ENCODE measurements at regions not wholly inside any gene's neighbourhood (a gene's known extent, or its start where the extent isn't known, plus 50 kb on each side); places are given as distances from the start of the nearest gene placed in this dataset.

DNA sequence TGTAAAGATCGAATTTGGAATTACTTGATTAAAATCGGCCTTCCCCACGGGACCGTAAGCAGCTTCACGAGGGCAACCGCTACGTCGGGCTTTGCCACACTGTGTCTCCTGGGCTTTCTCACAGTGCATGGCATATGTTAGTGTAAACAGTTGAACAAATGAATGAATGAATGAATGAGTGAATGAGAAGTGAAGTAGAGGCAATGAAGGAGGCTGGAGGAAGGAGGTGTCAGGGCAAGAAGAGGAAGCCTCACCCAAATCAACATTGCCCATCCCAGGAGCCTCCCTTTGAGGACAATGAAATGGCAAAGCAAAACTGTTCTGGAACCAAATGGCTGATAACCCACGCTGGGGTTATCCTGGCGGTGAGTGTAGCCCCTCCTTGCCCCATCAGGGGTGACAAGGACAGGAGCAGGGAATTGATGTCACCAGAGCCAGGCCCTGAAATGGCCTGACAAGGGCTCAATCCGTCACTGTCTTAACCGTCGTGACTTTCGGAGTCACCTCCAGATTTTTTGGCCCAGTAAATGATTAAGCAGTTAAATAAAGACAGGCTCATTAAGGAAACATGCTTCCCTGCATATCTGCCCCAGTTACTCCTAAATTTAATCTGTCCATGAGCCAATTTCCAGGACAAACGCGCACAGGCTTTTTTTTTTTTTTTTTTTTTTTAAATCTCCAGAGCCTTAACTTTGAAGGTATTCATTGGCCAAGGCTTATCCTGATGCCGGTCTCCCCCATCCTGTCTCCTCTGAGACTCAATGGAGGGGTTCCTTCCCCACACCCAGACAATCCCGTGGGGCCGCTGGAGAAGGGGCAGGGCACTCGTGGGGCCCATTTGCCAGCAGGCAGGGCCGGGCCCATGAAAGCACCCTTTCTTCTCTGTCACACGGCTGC, 88.4 kb upstream of the BOD1 start:
- Histone ChIP-seq H3K27ac (no peak overlapping the region), H3K4me3 (no peak overlapping the region), H3K4me1 (peaks cover 0 to 22% (median 18%) of the 10 kb centered on the region in 4 donors), H3K36me3 (no peaks in the 10 kb centered on the region), H3K9me3 (no peaks in the 10 kb centered on the region), H3K27me3 (no peaks in the 10 kb centered on the region)
- TF ChIP-seq, protein P1, sequence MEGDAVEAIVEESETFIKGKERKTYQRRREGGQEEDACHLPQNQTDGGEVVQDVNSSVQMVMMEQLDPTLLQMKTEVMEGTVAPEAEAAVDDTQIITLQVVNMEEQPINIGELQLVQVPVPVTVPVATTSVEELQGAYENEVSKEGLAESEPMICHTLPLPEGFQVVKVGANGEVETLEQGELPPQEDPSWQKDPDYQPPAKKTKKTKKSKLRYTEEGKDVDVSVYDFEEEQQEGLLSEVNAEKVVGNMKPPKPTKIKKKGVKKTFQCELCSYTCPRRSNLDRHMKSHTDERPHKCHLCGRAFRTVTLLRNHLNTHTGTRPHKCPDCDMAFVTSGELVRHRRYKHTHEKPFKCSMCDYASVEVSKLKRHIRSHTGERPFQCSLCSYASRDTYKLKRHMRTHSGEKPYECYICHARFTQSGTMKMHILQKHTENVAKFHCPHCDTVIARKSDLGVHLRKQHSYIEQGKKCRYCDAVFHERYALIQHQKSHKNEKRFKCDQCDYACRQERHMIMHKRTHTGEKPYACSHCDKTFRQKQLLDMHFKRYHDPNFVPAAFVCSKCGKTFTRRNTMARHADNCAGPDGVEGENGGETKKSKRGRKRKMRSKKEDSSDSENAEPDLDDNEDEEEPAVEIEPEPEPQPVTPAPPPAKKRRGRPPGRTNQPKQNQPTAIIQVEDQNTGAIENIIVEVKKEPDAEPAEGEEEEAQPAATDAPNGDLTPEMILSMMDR (IDR thresholded peaks at IDR 0.05): no peak
- intact Hi-C loops (cut with DNase I; ENCODE audit: low total_unique reads): no loop called here
- DNase-seq: no peak

DNA sequence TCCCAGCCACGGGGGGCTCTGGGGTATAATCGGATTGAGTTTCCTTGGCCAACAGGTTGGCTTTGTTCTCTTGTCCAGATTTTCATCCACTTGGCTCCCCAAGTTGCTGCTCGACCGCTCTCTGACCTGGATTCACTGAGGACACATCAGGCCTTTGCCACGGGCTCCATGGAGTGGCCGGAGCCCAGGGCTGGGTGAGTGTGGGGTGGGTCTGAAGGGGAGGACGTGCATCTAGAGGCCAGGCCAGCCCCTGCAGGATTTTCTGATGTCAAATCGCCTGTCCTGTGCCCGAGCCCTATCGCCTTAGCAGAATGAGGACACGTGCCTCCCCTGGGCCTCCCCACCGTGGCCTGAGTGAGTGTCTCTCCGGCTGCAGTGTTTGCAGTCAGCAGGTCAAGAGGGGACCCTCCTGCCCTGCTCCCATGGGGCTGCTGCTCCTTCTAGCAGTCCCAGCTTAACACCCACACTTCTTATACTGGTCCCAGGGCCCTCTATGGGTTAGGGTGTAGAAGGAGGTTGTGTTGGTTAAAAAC, 89.1 kb upstream of the BOD1 start:
- Histone ChIP-seq H3K27ac (peak overlapping the region; percentile 66 to 73), H3K36me3 (no peaks in the 10 kb centered on the region), H3K4me1 (peaks cover 0 to 22% (median 18%) of the 10 kb centered on the region in 4 donors), H3K4me3 (no peak overlapping the region), H3K9me3 (no peaks in the 10 kb centered on the region), H3K27me3 (no peaks in the 10 kb centered on the region)
- intact Hi-C loops (cut with DNase I; ENCODE audit: low total_unique reads): no loop called here
- TF ChIP-seq, protein P1 (IDR thresholded peaks at IDR 0.05): no peak
- DNase-seq: no peak

DNA sequence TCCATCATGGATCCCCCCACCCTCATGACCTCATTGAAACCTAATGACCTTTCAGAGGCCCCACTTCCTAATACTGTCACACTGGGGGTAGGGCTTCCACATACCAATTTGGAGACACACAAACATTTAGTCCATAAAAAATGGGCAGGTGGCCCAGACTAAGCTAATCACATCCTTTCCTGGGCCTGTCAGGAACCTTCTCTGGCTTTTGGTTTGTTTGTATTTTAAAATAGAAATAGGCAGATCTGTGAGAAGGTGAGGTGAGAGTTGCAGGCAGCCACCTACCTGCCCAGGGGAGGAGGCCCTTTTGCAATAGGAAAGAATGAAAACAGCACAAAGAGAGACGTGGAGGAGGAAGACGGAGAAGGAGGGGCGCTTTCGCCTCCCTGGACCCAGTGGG, 90.2 kb upstream of the BOD1 start:
- H3K27me3 ChIP-seq: no peaks in the 10 kb centered on the region
- TF ChIP-seq, protein P1 (IDR thresholded peaks at IDR 0.05): no peak

DNA sequence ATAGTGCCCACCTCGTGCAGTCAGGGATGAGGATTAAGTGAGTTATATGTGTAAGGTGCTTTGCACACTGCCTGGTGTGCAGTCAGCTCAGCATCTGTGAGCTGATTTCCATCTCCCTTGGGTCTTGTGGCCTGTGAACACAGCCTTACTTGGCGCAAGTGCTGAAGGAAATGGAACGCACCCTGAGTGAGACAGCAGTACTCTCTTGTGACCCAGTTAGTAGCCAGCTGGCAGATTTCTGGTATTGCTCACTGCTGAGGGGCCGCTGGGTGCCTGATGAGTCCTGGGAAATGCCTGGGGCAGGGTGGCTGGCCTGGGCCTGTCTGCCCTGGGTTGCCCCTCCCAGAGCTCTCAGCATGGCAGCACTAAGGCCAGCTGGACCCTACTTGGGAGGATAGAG, 90.9 kb upstream of the BOD1 start:
- intact Hi-C loops (cut with DNase I; ENCODE audit: low total_unique reads): no loop called here
- DNase-seq: peak; percentile 72 to 92
- Histone ChIP-seq H3K4me3 (no peak overlapping the region), H3K9me3 (no peaks in the 10 kb centered on the region), H3K27ac (peak overlapping the region; percentile 66 to 73), H3K4me1 (peaks cover 0 to 22% (median 18%) of the 10 kb centered on the region in 4 donors), H3K27me3 (no peaks in the 10 kb centered on the region), H3K36me3 (no peaks in the 10 kb centered on the region)
- TF ChIP-seq, protein P1 (IDR thresholded peaks at IDR 0.05): peak in 1 of 2 experiments; percentile 12

More for the DNA sequence above, 90.2 kb upstream of the BOD1 start:
- Histone ChIP-seq H3K9me3 (no peaks in the 10 kb centered on the region), H3K27ac (peak overlapping the region; percentile 66 to 73), H3K36me3 (no peaks in the 10 kb centered on the region), H3K4me1 (peaks cover 0 to 22% (median 18%) of the 10 kb centered on the region in 4 donors), H3K4me3 (no peak overlapping the region)
- no peak for DNase-seq
- intact Hi-C loops (cut with DNase I; ENCODE audit: low total_unique reads): no loop called here

DNA sequence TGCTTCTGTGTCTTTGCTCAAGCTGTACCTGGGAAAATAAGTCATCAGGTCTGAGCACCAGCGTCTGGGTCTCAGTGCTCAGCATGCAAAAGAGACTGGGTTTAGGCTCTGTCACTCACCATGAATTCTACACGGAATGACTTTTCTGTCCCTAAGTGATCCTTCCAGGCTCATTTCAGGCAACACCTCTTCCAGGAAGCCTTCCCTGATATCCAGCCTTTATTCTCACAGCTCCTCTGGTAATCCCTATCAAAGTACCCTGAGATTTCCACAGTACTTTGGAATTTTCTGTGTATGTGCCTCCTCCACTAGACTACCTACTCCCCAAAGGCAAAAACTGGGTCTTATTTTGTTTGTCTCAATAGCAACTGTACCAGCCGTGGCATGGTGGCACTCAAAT, 92.7 kb upstream of the BOD1 start:
- Histone ChIP-seq H3K4me1 (peaks cover 0 to 22% (median 18%) of the 10 kb centered on the region in 4 donors), H3K27me3 (peaks cover 0 to 3% of the 10 kb centered on the region in 2 donors), H3K36me3 (no peaks in the 10 kb centered on the region), H3K9me3 (no peaks in the 10 kb centered on the region), H3K4me3 (no peak overlapping the region), H3K27ac (no peak overlapping the region)
- TF ChIP-seq, protein P1 (IDR thresholded peaks at IDR 0.05): no peak
- DNase-seq: no peak
- intact Hi-C loops (cut with DNase I; ENCODE audit: low total_unique reads): no loop called here

All from tibial artery (tissue), 4 donors.